ENCODE measurements at regions not wholly inside any gene's neighbourhood (a gene's known extent, or its start where the extent isn't known, plus 50 kb on each side); places are given as distances from the start of the nearest gene placed in this dataset.

GRCh38 chr7:42627626-42628025, 284.2 kb downstream of the C7orf25 start:
- Mint-ChIP-seq H3K36me3 (ENCODE audit: low read depth, unreplicated experiment) (no peaks in the 10 kb centered on the region), H3K4me3 (ENCODE audit: unreplicated experiment) (no peak overlapping the region), H3K9me3 (ENCODE audit: unreplicated experiment) (no peaks in the 10 kb centered on the region), H3K27ac (ENCODE audit: unreplicated experiment) (no peak overlapping the region), H3K27me3 (ENCODE audit: low read depth, unreplicated experiment) (peaks cover 5% of the 10 kb centered on the region), H3K4me1 (ENCODE audit: low read depth, unreplicated experiment) (no peaks in the 10 kb centered on the region)
- TF ChIP-seq EZH2 (IDR thresholded peaks at IDR 0.05; ENCODE audit: insufficient read depth, low read length) = no peak
- TF ChIP-seq CTCF (IDR thresholded peaks at IDR 0.05; ENCODE audit: insufficient read depth, low read depth, low read length) = no peak
- H4K20me1 ChIP-seq (ENCODE audit: insufficient read depth, low read length) = no peaks in the 10 kb centered on the region
- FAIRE-seq = no peak
- no peaks in the 10 kb centered on the region for H3K9me3 ChIP-seq (ENCODE audit: insufficient read depth, low read depth, low read length)
- H3K27me3 ChIP-seq (ENCODE audit: insufficient read depth, low read length) = no peaks in the 10 kb centered on the region
- no peaks in the 10 kb centered on the region for H3K4me1 ChIP-seq (ENCODE audit: insufficient read depth, low read length)
- H3K27ac ChIP-seq (ENCODE audit: low read depth, low read length) = no peak overlapping the region
- H3K36me3 ChIP-seq (ENCODE audit: insufficient read depth, low read length) = no peaks in the 10 kb centered on the region
- no peak overlapping the region for H2AFZ ChIP-seq (ENCODE audit: low read depth, low read length)
- no peak overlapping the region for H3K4me3 ChIP-seq (ENCODE audit: insufficient read depth, low read depth, low read length)
- no peak overlapping the region for H3K9ac ChIP-seq (ENCODE audit: low read length)
- no peak overlapping the region for H3K4me2 ChIP-seq (ENCODE audit: low read length)
- H3K79me2 ChIP-seq (ENCODE audit: insufficient read depth, low read length) = no peaks in the 10 kb centered on the region
- DNase-seq (ENCODE audit: low read depth) = no peak

DNA sequence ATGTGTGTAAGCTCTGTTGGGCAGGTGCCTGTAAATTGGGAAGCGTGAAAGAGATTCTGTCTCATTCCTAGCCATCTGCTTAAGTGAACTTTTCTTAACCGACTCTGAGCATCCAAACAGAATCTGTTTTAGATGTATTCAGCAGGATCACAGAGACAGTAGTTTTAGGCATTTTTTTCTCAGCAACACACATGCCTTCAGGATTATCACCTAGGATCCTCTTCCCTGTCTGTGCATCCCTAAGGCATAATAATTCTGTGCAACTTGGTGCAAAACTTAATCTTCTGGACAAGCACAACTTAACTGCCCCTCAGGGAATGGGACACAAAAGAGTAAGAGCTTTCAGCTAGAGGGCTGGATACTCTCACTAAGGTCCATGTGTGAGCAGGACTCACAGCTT, 284.8 kb downstream of the C7orf25 start:
- H3K4me2 ChIP-seq (ENCODE audit: low read length) = no peak overlapping the region
- Mint-ChIP-seq H3K27ac (ENCODE audit: unreplicated experiment) (no peak overlapping the region), H3K27me3 (ENCODE audit: low read depth, unreplicated experiment) (peaks cover 5% of the 10 kb centered on the region), H3K36me3 (ENCODE audit: low read depth, unreplicated experiment) (no peaks in the 10 kb centered on the region), H3K4me3 (ENCODE audit: unreplicated experiment) (no peak overlapping the region), H3K9me3 (ENCODE audit: unreplicated experiment) (no peaks in the 10 kb centered on the region), H3K4me1 (ENCODE audit: low read depth, unreplicated experiment) (no peaks in the 10 kb centered on the region)
- no peak for FAIRE-seq
- H3K36me3 ChIP-seq (ENCODE audit: insufficient read depth, low read length) = no peaks in the 10 kb centered on the region
- no peak overlapping the region for H3K4me3 ChIP-seq (ENCODE audit: insufficient read depth, low read depth, low read length)
- H3K4me1 ChIP-seq (ENCODE audit: insufficient read depth, low read length) = no peaks in the 10 kb centered on the region
- no peak overlapping the region for H3K9ac ChIP-seq (ENCODE audit: low read length)
- no peaks in the 10 kb centered on the region for H3K9me3 ChIP-seq (ENCODE audit: insufficient read depth, low read depth, low read length)
- no peaks in the 10 kb centered on the region for H4K20me1 ChIP-seq (ENCODE audit: insufficient read depth, low read length)
- no peak for DNase-seq (ENCODE audit: low read depth)
- H3K79me2 ChIP-seq (ENCODE audit: insufficient read depth, low read length) = no peaks in the 10 kb centered on the region
- H3K27ac ChIP-seq (ENCODE audit: low read depth, low read length) = no peak overlapping the region
- no peak for TF ChIP-seq CTCF (IDR thresholded peaks at IDR 0.05; ENCODE audit: insufficient read depth, low read depth, low read length)
- TF ChIP-seq EZH2 (IDR thresholded peaks at IDR 0.05; ENCODE audit: insufficient read depth, low read length) = no peak
- no peak overlapping the region for H2AFZ ChIP-seq (ENCODE audit: low read depth, low read length)
- no peaks in the 10 kb centered on the region for H3K27me3 ChIP-seq (ENCODE audit: insufficient read depth, low read length)

DNA sequence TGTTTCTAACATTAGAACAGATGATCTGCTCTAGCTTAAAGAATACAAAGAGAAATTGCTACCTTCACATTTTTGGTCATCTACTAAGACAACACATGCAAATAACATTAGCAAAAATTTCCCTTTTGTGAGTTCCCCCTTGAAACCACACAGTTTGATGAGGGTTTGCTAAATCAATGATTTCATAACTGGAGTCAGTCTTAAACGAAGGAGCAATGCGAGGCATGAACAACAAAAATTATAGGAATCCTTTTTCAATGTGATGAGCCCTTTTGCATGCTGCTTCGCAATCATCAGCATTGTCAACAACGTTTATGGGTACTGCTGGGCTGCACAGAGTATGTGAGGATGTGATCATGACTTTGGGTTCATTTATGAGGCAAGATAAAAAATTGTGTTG, 286.4 kb downstream of the C7orf25 start:
- H3K36me3 Mint-ChIP-seq (ENCODE audit: low read depth, unreplicated experiment) = no peaks in the 10 kb centered on the region
- Histone ChIP-seq H4K20me1 (ENCODE audit: insufficient read depth, low read length) (no peaks in the 10 kb centered on the region), H3K4me3 (ENCODE audit: insufficient read depth, low read depth, low read length) (no peak overlapping the region), H2AFZ (ENCODE audit: low read depth, low read length) (no peak overlapping the region), H3K27me3 (ENCODE audit: insufficient read depth, low read length) (no peaks in the 10 kb centered on the region), H3K79me2 (ENCODE audit: insufficient read depth, low read length) (no peaks in the 10 kb centered on the region), H3K4me2 (ENCODE audit: low read length) (no peak overlapping the region), H3K9me3 (ENCODE audit: insufficient read depth, low read depth, low read length) (no peaks in the 10 kb centered on the region), H3K4me1 (ENCODE audit: insufficient read depth, low read length) (no peaks in the 10 kb centered on the region), H3K9ac (ENCODE audit: low read length) (no peak overlapping the region), H3K36me3 (ENCODE audit: insufficient read depth, low read length) (no peaks in the 10 kb centered on the region), H3K27ac (ENCODE audit: low read depth, low read length) (no peak overlapping the region)
- TF ChIP-seq EZH2 (IDR thresholded peaks at IDR 0.05; ENCODE audit: insufficient read depth, low read length) (no peak), CTCF (IDR thresholded peaks at IDR 0.05; ENCODE audit: insufficient read depth, low read depth, low read length) (no peak)
- no peaks in the 10 kb centered on the region for H3K4me1 Mint-ChIP-seq (ENCODE audit: low read depth, unreplicated experiment)
- DNase-seq (ENCODE audit: low read depth) (no peak), FAIRE-seq (no peak)
- H3K27me3 Mint-ChIP-seq (ENCODE audit: low read depth, unreplicated experiment) = peaks cover 1% of the 10 kb centered on the region
- H3K27ac Mint-ChIP-seq (ENCODE audit: unreplicated experiment) = no peak overlapping the region
- no peak overlapping the region for H3K4me3 Mint-ChIP-seq (ENCODE audit: unreplicated experiment)
- H3K9me3 Mint-ChIP-seq (ENCODE audit: unreplicated experiment) = no peaks in the 10 kb centered on the region

Data from astrocyte (in vitro differentiated cells and primary cell).